AG10803 (cell line): ENCODE measurements at regions not wholly inside any gene's neighbourhood (a gene's known extent, or its start where the extent isn't known, plus 50 kb on each side); places are given as distances from the start of the nearest gene placed in this dataset.

Source experiments
- DNase-seq: peaks from one replicate; pipeline ENCODE4 v3.0.0; 2010; ENCODE audit warnings: low read depth
- H3K4me3 ChIP-seq: 2 replicates; pipeline ENCODE4 v1.5.1; 2011; ENCODE audit warnings: mild to moderate bottlenecking, low read length, control low read depth
- CTCF ChIP-seq: conservative IDR thresholded peaks from 2 replicates; pipeline ENCODE4 v1.5.1; 2011; ENCODE audit warnings: mild to moderate bottlenecking, low read length, control low read depth, inconsistent platforms

- H3K4me3 ChIP-seq: no peak overlapping the region
- TF ChIP-seq CTCF: no peak
- DNase-seq: no peak
Observed at GRCh38 chr10:35711615-35712411, 69.7 kb upstream of the FZD8 start.

GRCh38 chr10:35707642-35708425 is 65.7 kb upstream of the FZD8 start:
- DNase-seq: peak; percentile 35
- no peak for TF ChIP-seq CTCF
- no peak overlapping the region for H3K4me3 ChIP-seq

- TF ChIP-seq CTCF: no peak
- no peak for DNase-seq
- H3K4me3 ChIP-seq: no peak overlapping the region
Observed at GRCh38 chr10:35706959-35707358, 64.9 kb upstream of the FZD8 start.

- H3K4me3 ChIP-seq: no peak overlapping the region
- DNase-seq: no peak
- no peak for TF ChIP-seq CTCF
Observed at GRCh38 chr10:35705671-35706070, 63.6 kb upstream of the FZD8 start.

- DNase-seq: no peak
- TF ChIP-seq CTCF: no peak
Observed at GRCh38 chr10:35705051-35705450, 63.0 kb upstream of the FZD8 start.

GRCh38 chr10:35704401-35704800 is 62.3 kb upstream of the FZD8 start:
- no peak for TF ChIP-seq CTCF
- H3K4me3 ChIP-seq: no peak overlapping the region
- DNase-seq: no peak

More at GRCh38 chr10:35705051-35705450, 63.0 kb upstream of the FZD8 start:
- H3K4me3 ChIP-seq: no peak overlapping the region

- DNase-seq: no peak
- TF ChIP-seq CTCF: no peak
- H3K4me3 ChIP-seq: no peak overlapping the region
Observed at GRCh38 chr10:35700487-35700882, 58.4 kb upstream of the FZD8 start.
